Panc1 (cell line): ENCODE measurements at regions not wholly inside any gene's neighbourhood (a gene's known extent, or its start where the extent isn't known, plus 50 kb on each side); places are given as distances from the start of the nearest gene placed in this dataset.

ENCODE experiments used
- POLR2AphosphoS5 ChIP-seq: IDR thresholded peaks from 2 replicates; pipeline ENCODE4 v1.6.1; 2012; ENCODE audit warnings: mild to moderate bottlenecking, low read depth, low read length, moderate library complexity
- TF ChIP-seq, protein P1 (sequence below): fragments of 450-650 bp; IDR thresholded peaks from 2 replicates; pipeline ENCODE4 v1.5.1; 2017; ENCODE audit warnings: mild to moderate bottlenecking
- TF ChIP-seq, protein P2 (sequence below), 2 experiments: IDR thresholded peaks; 2 replicates each; pipeline ENCODE4 v1.6.1; 2011 to 2012; ENCODE audit warnings: low read depth in 2 of 2, control low read depth in 1 of 2, low read length in 1 of 2, mild to moderate bottlenecking in 1 of 2, moderate library complexity in 1 of 2; ENCODE audit not compliant: insufficient read depth in 1 of 2

DNA sequence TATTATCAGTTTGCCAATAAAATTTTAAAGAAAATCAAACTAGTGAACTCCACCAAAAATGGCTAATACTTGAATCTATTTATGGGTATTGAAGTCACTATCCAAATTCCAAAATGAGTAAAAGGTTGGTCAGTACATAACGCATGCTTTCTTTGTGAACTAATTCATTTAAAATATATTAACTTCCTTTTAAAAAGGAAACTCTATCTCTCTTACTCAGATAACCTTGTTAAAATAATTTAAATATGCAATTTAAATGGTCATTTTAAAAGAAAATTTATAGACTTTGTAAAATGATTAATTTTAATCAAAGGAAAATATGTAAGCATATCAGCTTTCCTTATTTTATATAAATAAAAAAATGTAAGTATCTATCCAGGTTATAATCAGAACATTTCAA lies 419.4 kb upstream of the ZNF385D start:
- TF ChIP-seq, protein P1, sequence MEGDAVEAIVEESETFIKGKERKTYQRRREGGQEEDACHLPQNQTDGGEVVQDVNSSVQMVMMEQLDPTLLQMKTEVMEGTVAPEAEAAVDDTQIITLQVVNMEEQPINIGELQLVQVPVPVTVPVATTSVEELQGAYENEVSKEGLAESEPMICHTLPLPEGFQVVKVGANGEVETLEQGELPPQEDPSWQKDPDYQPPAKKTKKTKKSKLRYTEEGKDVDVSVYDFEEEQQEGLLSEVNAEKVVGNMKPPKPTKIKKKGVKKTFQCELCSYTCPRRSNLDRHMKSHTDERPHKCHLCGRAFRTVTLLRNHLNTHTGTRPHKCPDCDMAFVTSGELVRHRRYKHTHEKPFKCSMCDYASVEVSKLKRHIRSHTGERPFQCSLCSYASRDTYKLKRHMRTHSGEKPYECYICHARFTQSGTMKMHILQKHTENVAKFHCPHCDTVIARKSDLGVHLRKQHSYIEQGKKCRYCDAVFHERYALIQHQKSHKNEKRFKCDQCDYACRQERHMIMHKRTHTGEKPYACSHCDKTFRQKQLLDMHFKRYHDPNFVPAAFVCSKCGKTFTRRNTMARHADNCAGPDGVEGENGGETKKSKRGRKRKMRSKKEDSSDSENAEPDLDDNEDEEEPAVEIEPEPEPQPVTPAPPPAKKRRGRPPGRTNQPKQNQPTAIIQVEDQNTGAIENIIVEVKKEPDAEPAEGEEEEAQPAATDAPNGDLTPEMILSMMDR = no peak
- TF ChIP-seq, protein P2, sequence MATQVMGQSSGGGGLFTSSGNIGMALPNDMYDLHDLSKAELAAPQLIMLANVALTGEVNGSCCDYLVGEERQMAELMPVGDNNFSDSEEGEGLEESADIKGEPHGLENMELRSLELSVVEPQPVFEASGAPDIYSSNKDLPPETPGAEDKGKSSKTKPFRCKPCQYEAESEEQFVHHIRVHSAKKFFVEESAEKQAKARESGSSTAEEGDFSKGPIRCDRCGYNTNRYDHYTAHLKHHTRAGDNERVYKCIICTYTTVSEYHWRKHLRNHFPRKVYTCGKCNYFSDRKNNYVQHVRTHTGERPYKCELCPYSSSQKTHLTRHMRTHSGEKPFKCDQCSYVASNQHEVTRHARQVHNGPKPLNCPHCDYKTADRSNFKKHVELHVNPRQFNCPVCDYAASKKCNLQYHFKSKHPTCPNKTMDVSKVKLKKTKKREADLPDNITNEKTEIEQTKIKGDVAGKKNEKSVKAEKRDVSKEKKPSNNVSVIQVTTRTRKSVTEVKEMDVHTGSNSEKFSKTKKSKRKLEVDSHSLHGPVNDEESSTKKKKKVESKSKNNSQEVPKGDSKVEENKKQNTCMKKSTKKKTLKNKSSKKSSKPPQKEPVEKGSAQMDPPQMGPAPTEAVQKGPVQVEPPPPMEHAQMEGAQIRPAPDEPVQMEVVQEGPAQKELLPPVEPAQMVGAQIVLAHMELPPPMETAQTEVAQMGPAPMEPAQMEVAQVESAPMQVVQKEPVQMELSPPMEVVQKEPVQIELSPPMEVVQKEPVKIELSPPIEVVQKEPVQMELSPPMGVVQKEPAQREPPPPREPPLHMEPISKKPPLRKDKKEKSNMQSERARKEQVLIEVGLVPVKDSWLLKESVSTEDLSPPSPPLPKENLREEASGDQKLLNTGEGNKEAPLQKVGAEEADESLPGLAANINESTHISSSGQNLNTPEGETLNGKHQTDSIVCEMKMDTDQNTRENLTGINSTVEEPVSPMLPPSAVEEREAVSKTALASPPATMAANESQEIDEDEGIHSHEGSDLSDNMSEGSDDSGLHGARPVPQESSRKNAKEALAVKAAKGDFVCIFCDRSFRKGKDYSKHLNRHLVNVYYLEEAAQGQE (IDR thresholded peaks at IDR 0.05; ENCODE audit: insufficient read depth in 1 of 2, low read depth in 2 of 2, low read length in 1 of 2) = no peak
- TF ChIP-seq POLR2AphosphoS5 = no peak
